ENCODE measurements at regions not wholly inside any gene's neighbourhood (a gene's known extent, or its start where the extent isn't known, plus 50 kb on each side); places are given as distances from the start of the nearest gene placed in this dataset.

GRCh38 chr10:60450291-60450690 lies 60.6 kb upstream of the ANK3 start:
- H3K36me3 ChIP-seq = no peaks in the 10 kb centered on the region
- no peaks in the 10 kb centered on the region for H3K9me3 ChIP-seq (replicated peaks in 1 of 11)
- no peak for TF ChIP-seq Cebpa-rat (IDR thresholded peaks at IDR 0.05)
- no peak overlapping the region for H3K4me3 ChIP-seq
- H4K20me1 ChIP-seq = no peaks in the 10 kb centered on the region
- no peaks in the 10 kb centered on the region for H3K27me3 ChIP-seq
- H3K4me1 ChIP-seq = peaks cover 0 to 20% (median 9%) of the 10 kb centered on the region in 10 experiments; a peak in 13 of 20 replicates
- H3K27ac ChIP-seq = no peak overlapping the region
- no peak overlapping the region for H3K9ac ChIP-seq
- no peak overlapping the region for H3K4me2 ChIP-seq

GRCh38 chr10:60448246-60448645 lies 58.6 kb upstream of the ANK3 start:
- H3K9me3 ChIP-seq (replicated peaks in 1 of 11) = no peaks in the 10 kb centered on the region

GRCh38 chr10:60446851-60447250 lies 57.2 kb upstream of the ANK3 start:
- H3K4me2 ChIP-seq = peak overlapping the region; percentile 12 to 64 (median 40); a peak in 17 of 22 replicates
- peak overlapping the region in 2 of 11 experiments; percentile 2 to 28; a peak in 3 of 22 replicates for H3K27ac ChIP-seq
- peaks cover 0 to 14% (median 8%) of the 10 kb centered on the region in 10 experiments; a peak in 12 of 20 replicates for H3K4me1 ChIP-seq
- no peaks in the 10 kb centered on the region for H3K36me3 ChIP-seq
- no peaks in the 10 kb centered on the region for H4K20me1 ChIP-seq
- TF ChIP-seq Cebpa-rat (IDR thresholded peaks at IDR 0.05) = no peak
- no peak overlapping the region for H3K4me3 ChIP-seq
- no peaks in the 10 kb centered on the region for H3K9me3 ChIP-seq (replicated peaks in 1 of 11)
- no peak overlapping the region for H3K9ac ChIP-seq
- H3K27me3 ChIP-seq = no peaks in the 10 kb centered on the region

More at GRCh38 chr10:60448246-60448645, 58.6 kb upstream of the ANK3 start:
- H3K4me1 ChIP-seq = peaks cover 0 to 14% (median 8%) of the 10 kb centered on the region in 10 experiments; a peak in 12 of 20 replicates
- H3K4me3 ChIP-seq = no peak overlapping the region
- TF ChIP-seq Cebpa-rat (IDR thresholded peaks at IDR 0.05) = no peak
- H3K36me3 ChIP-seq = no peaks in the 10 kb centered on the region
- no peak overlapping the region for H3K27ac ChIP-seq
- no peaks in the 10 kb centered on the region for H3K27me3 ChIP-seq
- H4K20me1 ChIP-seq = no peaks in the 10 kb centered on the region
- no peak overlapping the region for H3K9ac ChIP-seq
- H3K4me2 ChIP-seq = no peak overlapping the region

GRCh38 chr10:60446070-60446833 lies 56.6 kb upstream of the ANK3 start:
- Histone ChIP-seq H3K9me3 (replicated peaks in 1 of 11) (no peaks in the 10 kb centered on the region), H3K36me3 (no peaks in the 10 kb centered on the region), H3K4me3 (no peak overlapping the region), H3K9ac (no peak overlapping the region), H3K4me1 (peaks cover 0 to 14% (median 8%) of the 10 kb centered on the region in 10 experiments; a peak in 12 of 20 replicates), H3K27me3 (no peaks in the 10 kb centered on the region), H3K4me2 (peak overlapping the region; percentile 12 to 64 (median 40); a peak in 15 of 22 replicates), H3K27ac (peak overlapping the region in 1 of 11 experiments; percentile 28; a peak in 1 of 22 replicates), H4K20me1 (no peaks in the 10 kb centered on the region)
- TF ChIP-seq Cebpa-rat (IDR thresholded peaks at IDR 0.05) = no peak

- Histone ChIP-seq H3K27ac (no peak overlapping the region), H3K27me3 (no peaks in the 10 kb centered on the region), H3K9me3 (replicated peaks in 1 of 11) (no peaks in the 10 kb centered on the region), H3K9ac (no peak overlapping the region), H4K20me1 (no peaks in the 10 kb centered on the region), H3K4me3 (no peak overlapping the region), H3K4me2 (no peak overlapping the region), H3K36me3 (no peaks in the 10 kb centered on the region), H3K4me1 (peaks cover 0 to 14% (median 8%) of the 10 kb centered on the region in 10 experiments; a peak in 12 of 20 replicates)
- no peak for TF ChIP-seq Cebpa-rat (IDR thresholded peaks at IDR 0.05)
Observed at GRCh38 chr10:60444494-60445064, 54.9 kb upstream of the ANK3 start.

- no peak for TF ChIP-seq Cebpa-rat (IDR thresholded peaks at IDR 0.05)
- no peaks in the 10 kb centered on the region for H4K20me1 ChIP-seq
- no peak overlapping the region; a peak in 1 of 22 replicates for H3K9ac ChIP-seq
- no peak overlapping the region for H3K4me3 ChIP-seq
- H3K27ac ChIP-seq = no peak overlapping the region
- no peaks in the 10 kb centered on the region for H3K27me3 ChIP-seq
- H3K4me1 ChIP-seq = peaks cover 0 to 14% (median 8%) of the 10 kb centered on the region in 10 experiments; a peak in 12 of 20 replicates
- no peaks in the 10 kb centered on the region for H3K36me3 ChIP-seq
- no peak overlapping the region for H3K4me2 ChIP-seq
- H3K9me3 ChIP-seq (replicated peaks in 1 of 11) = no peaks in the 10 kb centered on the region
Observed at GRCh38 chr10:60443346-60443745, 53.7 kb upstream of the ANK3 start.

GRCh38 chr10:60441515-60441914 lies 51.8 kb upstream of the ANK3 start:
- Histone ChIP-seq H3K27ac (no peak overlapping the region), H3K4me3 (no peak overlapping the region), H3K27me3 (no peaks in the 10 kb centered on the region), H3K36me3 (no peaks in the 10 kb centered on the region), H3K9me3 (replicated peaks in 1 of 11) (no peaks in the 10 kb centered on the region), H3K9ac (no peak overlapping the region), H4K20me1 (no peaks in the 10 kb centered on the region), H3K4me2 (no peak overlapping the region), H3K4me1 (peaks cover 0 to 4% (median under 1%) of the 10 kb centered on the region in 10 experiments; a peak in 7 of 20 replicates)
- no peak for TF ChIP-seq Cebpa-rat (IDR thresholded peaks at IDR 0.05)

- H3K4me1 ChIP-seq = no peaks in the 10 kb centered on the region
- H3K4me2 ChIP-seq = no peak overlapping the region
- no peak overlapping the region for H3K27ac ChIP-seq
- H3K27me3 ChIP-seq = no peaks in the 10 kb centered on the region
- no peaks in the 10 kb centered on the region for H4K20me1 ChIP-seq
- H3K4me3 ChIP-seq = no peak overlapping the region
- H3K9ac ChIP-seq = no peak overlapping the region
- no peaks in the 10 kb centered on the region for H3K9me3 ChIP-seq (replicated peaks in 1 of 11)
- TF ChIP-seq Cebpa-rat (IDR thresholded peaks at IDR 0.05) = no peak
- no peaks in the 10 kb centered on the region for H3K36me3 ChIP-seq
Observed at GRCh38 chr10:60439641-60440040, 50.0 kb upstream of the ANK3 start.
